Karpas-422 (cell line): ENCODE measurements at regions not wholly inside any gene's neighbourhood (a gene's known extent, or its start where the extent isn't known, plus 50 kb on each side); places are given as distances from the start of the nearest gene placed in this dataset.

Experiments used
- DNase-seq: peaks from one replicate; pipeline ENCODE4 v3.0.0-alpha.2; 2015
- H2AFZ ChIP-seq: fragments of 200-600 bp; sonication (generic); 2 replicates; pipeline ENCODE4 v1.6.1; 2014; ENCODE audit warnings: antibody characterized with exemption, low read length, mixed read lengths
- H3K27ac ChIP-seq: fragments of 200-600 bp; sonication (generic); 2 replicates; pipeline ENCODE4 v1.5.1; 2014; ENCODE audit warnings: mild to moderate bottlenecking, low read length, moderate library complexity
- H3K27me3 ChIP-seq: fragments of 200-600 bp; sonication (generic); 2 replicates; pipeline ENCODE4 v1.6.1; 2014; ENCODE audit warnings: low read length, mixed read lengths
- H3K36me3 ChIP-seq: fragments of 200-600 bp; sonication (generic); 2 replicates; pipeline ENCODE4 v1.6.1; 2014; ENCODE audit warnings: low read length, mixed read lengths; ENCODE audit not compliant: insufficient read depth
- H3K4me1 ChIP-seq: fragments of 200-600 bp; sonication (generic); 2 replicates; pipeline ENCODE4 v1.6.1; 2014; ENCODE audit warnings: mild to moderate bottlenecking, low read length, mixed read lengths
- H3K4me2 ChIP-seq: fragments of 200-600 bp; sonication (generic); 2 replicates; pipeline ENCODE4 v1.6.1; 2014; ENCODE audit warnings: low read length, low read depth, mild to moderate bottlenecking; ENCODE audit not compliant: poor library complexity, severe bottlenecking
- H3K4me3 ChIP-seq: fragments of 200-600 bp; sonication (generic); 2 replicates; pipeline ENCODE4 v1.5.1; 2014; ENCODE audit warnings: mild to moderate bottlenecking, antibody characterized with exemption, low read length, mixed read lengths
- H3K79me2 ChIP-seq: fragments of 200-600 bp; sonication (generic); 2 replicates; pipeline ENCODE4 v1.6.1; 2014; ENCODE audit warnings: mild to moderate bottlenecking, low read length, mixed read lengths
- H3K9ac ChIP-seq: fragments of 200-600 bp; sonication (generic); 2 replicates; pipeline ENCODE4 v1.6.0; 2014; ENCODE audit warnings: low read length
- H3K9me2 ChIP-seq: fragments of 200-600 bp; sonication (generic), shearing (Covaris generic); replicated peaks from 2 replicates; pipeline ENCODE4 v1.6.0; 2014; ENCODE audit warnings: mild to moderate bottlenecking, low read length, moderate library complexity; ENCODE audit not compliant: insufficient read depth
- H3K9me3 ChIP-seq: fragments of 300-700, 200-600 bp; sonication (generic); 2 replicates; pipeline ENCODE4 v1.6.1; 2014; ENCODE audit warnings: low read length, mixed read lengths
- H4K20me1 ChIP-seq: fragments of 200-600 bp; sonication (generic); 2 replicates; pipeline ENCODE4 v1.6.1; 2014; ENCODE audit warnings: mild to moderate bottlenecking, antibody characterized with exemption, low read length, low read depth; ENCODE audit not compliant: insufficient read depth

DNA sequence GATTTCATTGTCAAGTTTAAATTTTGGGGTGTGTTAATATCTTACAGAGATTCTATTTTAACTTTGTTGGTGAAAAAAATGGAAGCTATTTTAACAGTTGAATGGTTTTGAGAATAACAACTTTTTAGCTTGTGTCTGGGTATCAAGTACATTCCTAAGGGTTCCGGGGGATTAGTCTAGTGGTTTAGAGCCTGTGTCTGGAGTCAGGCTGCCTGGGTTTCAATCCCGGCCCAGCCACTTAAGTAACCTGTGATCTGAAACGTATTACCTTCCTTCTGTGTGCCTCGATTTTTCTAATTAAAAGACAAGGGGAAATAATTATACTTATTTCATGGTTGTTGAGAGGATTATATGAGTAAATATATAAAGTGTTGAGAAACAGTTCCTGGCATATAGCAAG lies 288.6 kb upstream of the NR3C2 start:
- H3K4me3 ChIP-seq: no peak overlapping the region
- H3K9me2 ChIP-seq: no peaks in the 10 kb centered on the region; the same call in 1 of the 2 replicates
- no peaks in the 10 kb centered on the region for H4K20me1 ChIP-seq
- H3K36me3 ChIP-seq: no peaks in the 10 kb centered on the region
- H3K9ac ChIP-seq: no peak overlapping the region
- H2AFZ ChIP-seq: no peak overlapping the region
- no peaks in the 10 kb centered on the region for H3K79me2 ChIP-seq
- DNase-seq: no peak
- no peaks in the 10 kb centered on the region for H3K27me3 ChIP-seq
- H3K27ac ChIP-seq: no peak overlapping the region
- H3K4me1 ChIP-seq: no peaks in the 10 kb centered on the region
- no peaks in the 10 kb centered on the region for H3K9me3 ChIP-seq
- no peak overlapping the region for H3K4me2 ChIP-seq

DNA sequence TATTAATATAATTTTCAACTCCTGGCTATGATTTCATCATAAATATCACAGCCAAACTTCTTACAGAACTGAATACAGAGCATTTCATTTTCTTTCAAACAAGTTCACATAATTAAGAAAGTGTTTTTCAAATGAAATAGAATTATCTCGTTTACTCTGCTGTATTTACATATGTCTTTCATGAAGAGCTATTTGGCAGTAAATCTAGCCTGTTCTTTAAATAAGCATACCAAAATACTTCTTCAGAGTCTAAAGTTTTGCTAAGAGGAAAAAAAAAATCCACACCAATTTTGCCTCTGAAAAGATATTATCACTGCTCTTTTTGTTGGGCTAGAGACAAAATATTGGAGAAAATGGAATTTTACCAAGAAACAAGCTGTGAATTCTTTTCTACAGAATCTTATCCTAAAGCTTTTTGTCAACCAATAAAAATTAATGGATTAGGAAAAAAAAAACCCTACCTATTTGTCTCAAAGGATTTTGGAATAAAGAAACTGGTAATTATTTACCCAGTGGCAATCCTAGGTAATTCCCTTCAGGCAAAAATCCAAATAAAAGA lies 287.9 kb upstream of the NR3C2 start:
- DNase-seq: no peak
- Histone ChIP-seq H3K79me2 (no peaks in the 10 kb centered on the region), H4K20me1 (no peaks in the 10 kb centered on the region), H3K36me3 (no peaks in the 10 kb centered on the region), H3K9me2 (no peaks in the 10 kb centered on the region; the same call in 1 of the 2 replicates), H3K4me1 (no peaks in the 10 kb centered on the region), H3K4me2 (no peak overlapping the region), H3K9me3 (no peaks in the 10 kb centered on the region), H3K27me3 (no peaks in the 10 kb centered on the region), H3K9ac (no peak overlapping the region), H3K27ac (no peak overlapping the region), H2AFZ (no peak overlapping the region), H3K4me3 (no peak overlapping the region)

DNA sequence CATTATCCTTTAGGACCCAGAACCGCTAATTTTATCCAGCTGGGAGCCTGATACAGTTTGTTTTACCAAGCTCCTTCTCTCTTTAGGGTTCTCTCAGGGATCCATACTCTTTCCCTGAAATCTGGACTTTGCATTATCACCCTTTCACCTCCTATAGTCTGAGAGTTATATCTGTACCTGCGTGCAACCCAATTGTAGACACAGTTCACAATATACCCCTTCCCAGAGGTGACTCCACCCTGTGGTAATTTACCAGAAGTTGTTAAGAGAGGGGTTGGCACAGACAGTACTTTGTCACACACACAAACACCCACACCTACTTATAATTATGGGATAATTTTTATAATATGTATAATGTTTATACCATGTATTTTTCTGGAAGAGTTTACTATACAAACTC lies 275.8 kb upstream of the NR3C2 start:
- no peaks in the 10 kb centered on the region for H3K36me3 ChIP-seq
- no peaks in the 10 kb centered on the region for H3K79me2 ChIP-seq
- no peaks in the 10 kb centered on the region for H3K9me3 ChIP-seq
- H3K4me1 ChIP-seq: no peaks in the 10 kb centered on the region
- H3K27me3 ChIP-seq: 0 out of 2 replicates have a peak, but pooled peaks cover 5% of the 10 kb centered on the region
- H3K4me3 ChIP-seq: no peak overlapping the region
- H3K27ac ChIP-seq: no peak overlapping the region
- H3K9me2 ChIP-seq: peaks cover 2% of the 10 kb centered on the region; the same call in 1 of the 2 replicates
- H2AFZ ChIP-seq: no peak overlapping the region
- no peak for DNase-seq
- no peak overlapping the region for H3K9ac ChIP-seq
- H3K4me2 ChIP-seq: no peak overlapping the region
- no peaks in the 10 kb centered on the region for H4K20me1 ChIP-seq

DNA sequence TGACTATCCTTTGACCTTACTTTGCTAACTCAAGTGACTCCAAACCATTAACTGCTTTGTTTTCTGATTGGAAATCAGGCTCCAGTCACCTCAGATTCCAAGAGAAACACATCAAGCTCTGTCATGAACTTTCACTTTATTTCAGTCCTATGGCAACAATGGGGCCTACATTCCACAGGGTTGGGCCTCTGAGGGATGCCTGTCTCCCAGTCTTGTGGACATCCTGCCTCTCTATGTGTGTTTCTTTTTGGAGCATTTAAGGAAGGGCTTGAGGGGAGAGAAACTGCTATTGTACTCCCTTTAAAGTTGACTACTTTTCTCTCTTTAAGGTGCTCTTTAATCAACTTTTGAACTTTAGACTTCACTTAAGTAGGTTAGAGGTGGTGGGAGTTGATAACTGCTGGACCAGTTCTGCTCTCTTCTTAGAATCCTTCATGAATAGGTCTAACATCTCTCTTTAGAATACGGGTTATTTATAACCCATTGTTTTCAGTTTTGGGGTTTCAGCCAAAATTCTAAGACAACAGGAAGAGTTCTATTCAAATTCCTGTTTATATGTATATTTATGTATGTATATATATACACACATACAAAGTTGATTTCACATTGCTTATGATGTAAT lies 274.3 kb upstream of the NR3C2 start:
- no peak overlapping the region for H3K9ac ChIP-seq
- no peak overlapping the region for H2AFZ ChIP-seq
- no peak overlapping the region for H3K27ac ChIP-seq

DNA sequence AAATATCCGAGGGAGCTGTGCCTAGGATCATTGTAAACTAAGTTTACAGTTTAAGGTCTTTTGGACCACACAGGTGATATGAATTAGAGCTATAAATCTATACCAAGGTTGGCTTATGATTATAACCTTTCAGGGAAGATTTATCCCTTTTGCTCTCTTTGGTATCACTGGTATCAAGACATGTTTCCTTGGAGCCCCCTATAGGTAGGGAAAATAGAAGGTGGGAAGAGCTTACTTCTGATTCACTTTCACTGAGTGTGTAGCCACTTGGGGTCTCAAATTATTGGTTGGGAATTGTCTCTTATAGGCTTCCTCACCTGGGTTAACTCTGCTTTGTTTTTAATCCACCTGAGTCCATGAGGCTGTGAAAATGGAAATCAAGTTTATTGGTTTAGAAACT lies 262.1 kb upstream of the NR3C2 start:
- Histone ChIP-seq H3K4me3 (no peak overlapping the region), H3K9me2 (no peaks in the 10 kb centered on the region; the same call in none of the 2 replicates), H3K9me3 (no peaks in the 10 kb centered on the region; the same call in 1 of the 2 replicates), H2AFZ (no peak overlapping the region), H3K79me2 (no peaks in the 10 kb centered on the region), H3K4me2 (no peak overlapping the region), H3K4me1 (no peaks in the 10 kb centered on the region), H3K27ac (no peak overlapping the region), H3K27me3 (no peaks in the 10 kb centered on the region), H3K9ac (no peak overlapping the region), H3K36me3 (no peaks in the 10 kb centered on the region), H4K20me1 (no peaks in the 10 kb centered on the region)
- no peak for DNase-seq

More for the DNA sequence above, 274.3 kb upstream of the NR3C2 start:
- no peak for DNase-seq
- H3K27me3 ChIP-seq: 0 out of 2 replicates have a peak, but pooled peaks cover 2% of the 10 kb centered on the region
- no peaks in the 10 kb centered on the region for H3K36me3 ChIP-seq
- 0 out of 2 replicates have a peak, but pooled peaks cover 2% of the 10 kb centered on the region for H3K9me3 ChIP-seq
- no peak overlapping the region for H3K4me2 ChIP-seq
- H3K4me1 ChIP-seq: no peaks in the 10 kb centered on the region
- peaks cover 2% of the 10 kb centered on the region; the same call in 1 of the 2 replicates for H3K9me2 ChIP-seq
- H4K20me1 ChIP-seq: no peaks in the 10 kb centered on the region
- no peak overlapping the region for H3K4me3 ChIP-seq
- no peaks in the 10 kb centered on the region for H3K79me2 ChIP-seq

DNA sequence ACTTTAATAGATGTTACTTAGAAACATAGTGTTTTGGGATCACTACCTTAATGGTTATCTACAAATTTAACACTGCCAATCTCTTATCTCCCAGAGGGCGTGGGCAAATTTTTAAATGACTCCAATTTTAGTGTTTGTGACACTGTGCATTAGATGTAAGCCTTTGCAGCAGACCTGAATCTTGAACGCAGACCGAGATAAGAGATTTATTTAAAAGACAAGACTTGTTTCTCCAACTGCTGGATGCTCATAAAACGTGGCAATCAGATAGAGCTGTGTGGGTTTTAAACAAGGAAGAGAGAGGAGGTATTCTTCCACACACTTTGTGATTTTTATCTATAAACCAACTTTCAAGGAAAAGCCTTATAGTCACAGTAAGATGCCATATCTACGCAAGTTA lies 252.5 kb upstream of the NR3C2 start:
- Histone ChIP-seq H3K4me2 (no peak overlapping the region), H3K4me1 (no peaks in the 10 kb centered on the region), H3K27me3 (no peaks in the 10 kb centered on the region), H3K9me3 (no peaks in the 10 kb centered on the region), H3K9ac (no peak overlapping the region), H3K36me3 (no peaks in the 10 kb centered on the region), H3K9me2 (no peaks in the 10 kb centered on the region; the same call in 1 of the 2 replicates), H2AFZ (no peak overlapping the region), H3K4me3 (no peak overlapping the region), H3K27ac (no peak overlapping the region), H4K20me1 (no peaks in the 10 kb centered on the region), H3K79me2 (no peaks in the 10 kb centered on the region)
- no peak for DNase-seq

DNA sequence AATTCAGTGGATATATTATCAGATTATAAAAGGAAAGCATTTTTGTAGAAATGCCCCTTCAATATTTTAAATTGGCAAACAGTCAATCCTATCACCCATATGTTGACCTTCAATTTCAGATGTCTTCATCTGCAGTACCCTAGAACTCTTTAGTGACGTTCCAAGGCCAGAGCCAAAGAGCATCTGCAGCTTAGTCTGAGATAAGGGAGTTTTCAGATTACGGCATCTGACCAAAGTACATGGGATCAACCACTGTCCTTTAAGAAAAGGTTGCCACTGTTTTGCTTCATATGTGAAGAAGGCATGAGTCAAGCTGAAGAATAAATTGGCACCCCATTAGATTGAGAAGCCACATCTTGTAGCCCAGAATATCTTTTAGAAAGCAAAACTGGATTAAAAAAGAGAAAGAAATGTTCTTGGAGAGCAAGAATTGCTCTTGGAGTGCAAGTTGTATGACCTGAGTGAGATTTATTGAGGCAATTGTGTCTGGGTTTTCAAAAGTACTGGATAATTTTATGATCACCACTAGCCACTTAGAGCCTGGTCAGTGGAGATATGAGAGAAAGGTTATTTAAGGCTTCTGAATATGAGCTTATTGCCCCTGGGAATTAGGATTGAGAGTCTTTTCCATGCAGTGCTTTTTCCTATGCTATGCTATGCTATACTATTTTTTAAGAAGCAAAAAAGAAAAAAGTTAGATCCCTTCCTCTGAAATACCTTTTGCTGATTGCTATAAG lies 251.9 kb upstream of the NR3C2 start:
- Histone ChIP-seq H3K4me3 (no peak overlapping the region), H3K9me3 (no peaks in the 10 kb centered on the region), H4K20me1 (no peaks in the 10 kb centered on the region), H3K9me2 (no peaks in the 10 kb centered on the region; the same call in 1 of the 2 replicates), H3K79me2 (no peaks in the 10 kb centered on the region), H3K9ac (no peak overlapping the region), H3K27ac (no peak overlapping the region), H3K27me3 (no peaks in the 10 kb centered on the region), H3K4me1 (no peaks in the 10 kb centered on the region), H3K4me2 (no peak overlapping the region), H3K36me3 (no peaks in the 10 kb centered on the region), H2AFZ (no peak overlapping the region)
- no peak for DNase-seq

DNA sequence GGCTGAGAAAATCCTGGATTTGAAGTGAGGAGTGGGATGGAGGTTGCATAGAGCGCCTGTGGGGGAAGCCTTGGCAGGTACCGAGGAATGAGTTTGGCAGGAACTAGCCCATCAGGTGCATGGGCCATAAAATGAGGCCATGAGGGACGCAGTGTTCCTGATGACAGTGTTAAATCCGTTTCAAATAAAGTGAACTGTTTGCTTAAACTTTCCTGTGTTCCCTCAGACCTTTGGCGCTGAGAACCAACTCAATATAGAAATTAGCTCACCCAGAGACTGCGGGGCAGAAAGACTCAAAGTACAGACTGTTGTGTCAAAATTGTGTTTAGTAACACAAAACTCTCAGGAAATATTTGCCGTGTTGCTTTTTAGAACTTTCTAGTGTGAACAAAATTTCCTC lies 250.0 kb upstream of the NR3C2 start:
- H3K9me2 ChIP-seq: no peaks in the 10 kb centered on the region; the same call in 1 of the 2 replicates
- no peak overlapping the region for H3K9ac ChIP-seq
- H3K36me3 ChIP-seq: no peaks in the 10 kb centered on the region
- H3K4me1 ChIP-seq: no peaks in the 10 kb centered on the region
- H2AFZ ChIP-seq: no peak overlapping the region
- H3K4me2 ChIP-seq: no peak overlapping the region
- no peak for DNase-seq
- no peaks in the 10 kb centered on the region for H3K79me2 ChIP-seq
- H3K4me3 ChIP-seq: no peak overlapping the region
- no peaks in the 10 kb centered on the region for H3K27me3 ChIP-seq
- no peak overlapping the region for H3K27ac ChIP-seq
- no peaks in the 10 kb centered on the region for H3K9me3 ChIP-seq
- H4K20me1 ChIP-seq: no peaks in the 10 kb centered on the region
